SK-N-SH treated with all-trans-retinoic acid at 6 μM for 48 hours (cell line): ENCODE measurements at regions not wholly inside any gene's neighbourhood (a gene's known extent, or its start where the extent isn't known, plus 50 kb on each side); places are given as distances from the start of the nearest gene placed in this dataset.

Source experiments
- ATAC-seq: fragments of 200-7000 bp; cut with Tn5 transposase; 3 replicates; pipeline ENCODE4 v1.9.1; 2020; ENCODE audit warnings: mild to moderate bottlenecking, moderate library complexity
- ARNTL ChIP-seq: fragments of 450-650 bp; formaldehyde crosslinking; IDR thresholded peaks from 2 replicates; pipeline ENCODE4 v1.5.0; 2020; ENCODE audit warnings: low read depth, mild to moderate bottlenecking, moderate library complexity, borderline replicate concordance
- BACH2 ChIP-seq: fragments of 250-450 bp; sonication (Bioruptor Pico); IDR thresholded peaks from 2 replicates; pipeline ENCODE4 v1.9.0; 2021; ENCODE audit warnings: mild to moderate bottlenecking, borderline replicate concordance
- CSDC2 ChIP-seq: fragments of 250-450 bp; sonication (Bioruptor Pico); IDR thresholded peaks from 2 replicates; pipeline ENCODE4 v1.5.0; 2020; ENCODE audit warnings: mild to moderate bottlenecking, moderate library complexity
- CSRNP3 ChIP-seq: fragments of 250-450 bp; sonication (Bioruptor Pico); IDR thresholded peaks from 2 replicates; pipeline ENCODE4 v1.5.1; 2021; ENCODE audit warnings: mild to moderate bottlenecking, moderate library complexity
- ESRRG ChIP-seq: fragments of 250-450 bp; sonication (Bioruptor Pico); IDR thresholded peaks from 2 replicates; pipeline ENCODE4 v1.6.1; 2021; ENCODE audit warnings: mild to moderate bottlenecking
- GLIS3 ChIP-seq: fragments of 250-450 bp; sonication (Bioruptor Pico); IDR thresholded peaks from 2 replicates; pipeline ENCODE4 v1.5.0; 2020; ENCODE audit warnings: mild to moderate bottlenecking, moderate library complexity
- ISL1 ChIP-seq: fragments of 250-450 bp; sonication (Bioruptor Pico); IDR thresholded peaks from 2 replicates; pipeline ENCODE4 v2.1.2; 2022; ENCODE audit warnings: mild to moderate bottlenecking, moderate library complexity
- OSR1 ChIP-seq: fragments of 250-450 bp; sonication (Bioruptor Pico); IDR thresholded peaks from 2 replicates; pipeline ENCODE4 v1.8.0; 2022; ENCODE audit warnings: moderate library complexity, mild to moderate bottlenecking, inconsistent platforms
- PPARA ChIP-seq: fragments of 250-450 bp; sonication (Bioruptor Pico); IDR thresholded peaks from 2 replicates; pipeline ENCODE4 v1.5.0; 2020; ENCODE audit warnings: mild to moderate bottlenecking, borderline replicate concordance
- RARB ChIP-seq: fragments of 250-450 bp; sonication (Bioruptor Pico); IDR thresholded peaks from 2 replicates; pipeline ENCODE4 v1.8.0; 2021; ENCODE audit warnings: mild to moderate bottlenecking, moderate library complexity
- SNAI2 ChIP-seq: fragments of 250-450 bp; sonication (Bioruptor Pico); IDR thresholded peaks from 2 replicates; pipeline ENCODE4 v1.5.0; 2020; ENCODE audit warnings: mild to moderate bottlenecking, moderate library complexity
- TCF4 ChIP-seq: fragments of 250-450 bp; sonication (Bioruptor Pico); IDR thresholded peaks from 2 replicates; pipeline ENCODE4 v1.8.0; 2021; ENCODE audit warnings: mild to moderate bottlenecking, moderate library complexity, borderline replicate concordance
- TOX ChIP-seq: fragments of 250-450 bp; sonication (Bioruptor Pico); IDR thresholded peaks from 2 replicates; pipeline ENCODE4 v1.8.0; 2021; ENCODE audit warnings: mild to moderate bottlenecking, moderate library complexity, borderline replicate concordance
- ZC3H10 ChIP-seq: fragments of 250-450 bp; sonication (Bioruptor Pico); IDR thresholded peaks from 2 replicates; pipeline ENCODE4 v1.5.1; 2021; ENCODE audit warnings: mild to moderate bottlenecking, moderate library complexity
- ZFP3 ChIP-seq: fragments of 250-450 bp; sonication (Bioruptor Pico); IDR thresholded peaks from 2 replicates; pipeline ENCODE4 v1.5.0; 2020; ENCODE audit warnings: mild to moderate bottlenecking, moderate library complexity
- ZFP30 ChIP-seq: fragments of 450-650 bp; formaldehyde crosslinking; IDR thresholded peaks from 2 replicates; pipeline ENCODE4 v1.5.0; 2022; ENCODE audit warnings: mild to moderate bottlenecking, moderate library complexity
- ZNF565 ChIP-seq: fragments of 450-650 bp; formaldehyde crosslinking; conservative IDR thresholded peaks from 2 replicates; pipeline ENCODE4 v1.5.0; 2020; ENCODE audit warnings: low read depth, mild to moderate bottlenecking, moderate library complexity
- ZNF70 ChIP-seq: fragments of 450-650 bp; formaldehyde crosslinking; IDR thresholded peaks from 2 replicates; pipeline ENCODE4 v1.5.0; 2020; ENCODE audit warnings: mild to moderate bottlenecking, moderate library complexity
- ZNF8 ChIP-seq: fragments of 450-650 bp; formaldehyde crosslinking; IDR thresholded peaks from 2 replicates; pipeline ENCODE4 v1.5.0; 2020; ENCODE audit warnings: mild to moderate bottlenecking, moderate library complexity
- TF ChIP-seq, protein P1 (sequence below): fragments of 250-450 bp; sonication (Bioruptor Pico); IDR thresholded peaks from 2 replicates; pipeline ENCODE4 v1.5.1; 2020; ENCODE audit warnings: low read depth, mild to moderate bottlenecking, moderate library complexity
- TF ChIP-seq, protein P2 (sequence below): fragments of 250-450 bp; sonication (Bioruptor Pico); IDR thresholded peaks from 2 replicates; pipeline ENCODE4 v1.8.0; 2021; ENCODE audit warnings: low read depth, mild to moderate bottlenecking, moderate library complexity, borderline replicate concordance
- TF ChIP-seq, protein P3 (sequence below): fragments of 250-450 bp; sonication (Bioruptor Pico); IDR thresholded peaks from 2 replicates; pipeline ENCODE4 v1.8.0; 2020; ENCODE audit warnings: mild to moderate bottlenecking, moderate library complexity, borderline replicate concordance

GRCh38 chr3:72487946-72488737, 360.1 kb downstream of the SHQ1 start:
- ATAC-seq = no peak

DNA sequence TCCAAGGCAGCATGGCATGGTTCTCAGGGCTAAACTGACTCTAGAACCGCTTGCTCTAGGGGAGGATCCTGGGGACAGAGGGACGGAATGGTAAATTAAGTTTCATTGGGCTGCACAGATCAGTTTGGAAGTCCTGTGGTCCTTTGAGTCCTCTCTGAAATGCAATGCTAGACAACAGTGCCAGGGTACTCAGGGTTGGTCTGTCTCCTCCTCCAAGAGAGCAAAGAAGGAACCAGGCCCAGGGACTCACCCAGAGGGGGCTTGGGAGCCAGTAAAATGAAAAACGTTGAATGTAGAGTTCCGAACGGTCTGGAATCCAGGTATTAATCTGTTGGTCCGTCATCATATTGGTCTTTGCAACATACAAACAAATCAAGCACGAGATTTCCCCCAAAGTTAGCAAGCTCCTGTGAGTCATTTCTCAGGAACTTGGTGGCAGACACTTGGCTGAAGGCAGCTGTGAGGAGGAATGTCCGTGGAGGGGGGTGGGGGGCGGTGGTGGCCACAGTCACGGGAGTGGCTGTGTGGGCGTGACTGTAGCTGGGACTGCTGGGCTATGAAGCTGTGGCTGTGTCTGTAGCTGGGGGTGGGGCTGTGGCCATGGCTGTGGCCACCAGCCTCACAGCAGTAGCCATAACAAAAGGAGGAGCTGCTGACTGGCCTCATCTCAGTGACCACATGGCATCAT, 361.0 kb downstream of the SHQ1 start:
- TF ChIP-seq ESRRG (CRISPR knock-in tag) (no peak), BACH2 (CRISPR knock-in tag) (no peak), RARB (CRISPR knock-in tag) (no peak), ARNTL (CRISPR knock-in tag) (no peak)
- ATAC-seq = peak; percentile 64

More at GRCh38 chr3:72487946-72488737, 360.1 kb downstream of the SHQ1 start:
- TF ChIP-seq GLIS3 (CRISPR knock-in tag) (no peak), PPARA (no peak), SNAI2 (no peak), BACH2 (CRISPR knock-in tag) (no peak), CSDC2 (CRISPR knock-in tag) (no peak), RARB (CRISPR knock-in tag) (no peak), CSRNP3 (CRISPR knock-in tag) (no peak), OSR1 (CRISPR knock-in tag) (no peak), ZNF8 (no peak), ZNF565 (no peak), ISL1 (CRISPR knock-in tag) (no peak)
- TF ChIP-seq, protein P1, sequence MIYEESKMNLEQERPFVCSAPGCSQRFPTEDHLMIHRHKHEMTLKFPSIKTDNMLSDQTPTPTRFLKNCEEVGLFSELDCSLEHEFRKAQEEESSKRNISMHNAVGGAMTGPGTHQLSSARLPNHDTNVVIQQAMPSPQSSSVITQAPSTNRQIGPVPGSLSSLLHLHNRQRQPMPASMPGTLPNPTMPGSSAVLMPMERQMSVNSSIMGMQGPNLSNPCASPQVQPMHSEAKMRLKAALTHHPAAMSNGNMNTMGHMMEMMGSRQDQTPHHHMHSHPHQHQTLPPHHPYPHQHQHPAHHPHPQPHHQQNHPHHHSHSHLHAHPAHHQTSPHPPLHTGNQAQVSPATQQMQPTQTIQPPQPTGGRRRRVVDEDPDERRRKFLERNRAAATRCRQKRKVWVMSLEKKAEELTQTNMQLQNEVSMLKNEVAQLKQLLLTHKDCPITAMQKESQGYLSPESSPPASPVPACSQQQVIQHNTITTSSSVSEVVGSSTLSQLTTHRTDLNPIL (CRISPR knock-in tag) = no peak

- no peak for ATAC-seq
- TF ChIP-seq SNAI2 (no peak), ZNF8 (no peak), TCF4 (CRISPR knock-in tag) (no peak), ZC3H10 (CRISPR knock-in tag) (no peak), BACH2 (CRISPR knock-in tag) (no peak), ZNF70 (no peak), ZFP30 (CRISPR knock-in tag) (no peak), GLIS3 (CRISPR knock-in tag) (no peak), OSR1 (CRISPR knock-in tag) (no peak), CSDC2 (CRISPR knock-in tag) (no peak), TOX (CRISPR knock-in tag) (no peak), ARNTL (CRISPR knock-in tag) (no peak), RARB (CRISPR knock-in tag) (no peak), ESRRG (CRISPR knock-in tag) (no peak), ZFP3 (no peak)
- TF ChIP-seq, protein P2, sequence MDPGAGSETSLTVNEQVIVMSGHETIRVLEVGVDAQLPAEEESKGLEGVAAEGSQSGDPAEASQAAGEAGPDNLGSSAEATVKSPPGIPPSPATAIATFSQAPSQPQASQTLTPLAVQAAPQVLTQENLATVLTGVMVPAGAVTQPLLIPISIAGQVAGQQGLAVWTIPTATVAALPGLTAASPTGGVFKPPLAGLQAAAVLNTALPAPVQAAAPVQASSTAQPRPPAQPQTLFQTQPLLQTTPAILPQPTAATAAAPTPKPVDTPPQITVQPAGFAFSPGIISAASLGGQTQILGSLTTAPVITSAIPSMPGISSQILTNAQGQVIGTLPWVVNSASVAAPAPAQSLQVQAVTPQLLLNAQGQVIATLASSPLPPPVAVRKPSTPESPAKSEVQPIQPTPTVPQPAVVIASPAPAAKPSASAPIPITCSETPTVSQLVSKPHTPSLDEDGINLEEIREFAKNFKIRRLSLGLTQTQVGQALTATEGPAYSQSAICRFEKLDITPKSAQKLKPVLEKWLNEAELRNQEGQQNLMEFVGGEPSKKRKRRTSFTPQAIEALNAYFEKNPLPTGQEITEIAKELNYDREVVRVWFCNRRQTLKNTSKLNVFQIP (CRISPR knock-in tag) = no peak
- TF ChIP-seq, protein P1 (CRISPR knock-in tag) = no peak
- TF ChIP-seq, protein P3, sequence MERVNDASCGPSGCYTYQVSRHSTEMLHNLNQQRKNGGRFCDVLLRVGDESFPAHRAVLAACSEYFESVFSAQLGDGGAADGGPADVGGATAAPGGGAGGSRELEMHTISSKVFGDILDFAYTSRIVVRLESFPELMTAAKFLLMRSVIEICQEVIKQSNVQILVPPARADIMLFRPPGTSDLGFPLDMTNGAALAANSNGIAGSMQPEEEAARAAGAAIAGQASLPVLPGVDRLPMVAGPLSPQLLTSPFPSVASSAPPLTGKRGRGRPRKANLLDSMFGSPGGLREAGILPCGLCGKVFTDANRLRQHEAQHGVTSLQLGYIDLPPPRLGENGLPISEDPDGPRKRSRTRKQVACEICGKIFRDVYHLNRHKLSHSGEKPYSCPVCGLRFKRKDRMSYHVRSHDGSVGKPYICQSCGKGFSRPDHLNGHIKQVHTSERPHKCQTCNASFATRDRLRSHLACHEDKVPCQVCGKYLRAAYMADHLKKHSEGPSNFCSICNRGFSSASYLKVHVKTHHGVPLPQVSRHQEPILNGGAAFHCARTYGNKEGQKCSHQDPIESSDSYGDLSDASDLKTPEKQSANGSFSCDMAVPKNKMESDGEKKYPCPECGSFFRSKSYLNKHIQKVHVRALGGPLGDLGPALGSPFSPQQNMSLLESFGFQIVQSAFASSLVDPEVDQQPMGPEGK = no peak
Observed at GRCh38 chr3:72485641-72486040, 362.6 kb downstream of the SHQ1 start.
